Hepatocyte (in vitro differentiated cells): ENCODE measurements at regions not wholly inside any gene's neighbourhood (a gene's known extent, or its start where the extent isn't known, plus 50 kb on each side); places are given as distances from the start of the nearest gene placed in this dataset.

Experiments used
- EZH2 ChIP-seq: fragments of 200-600 bp; sonication (generic); IDR thresholded peaks from 2 replicates; pipeline ENCODE4 v1.6.1; 2016; ENCODE audit warnings: antibody characterized with exemption, mild to moderate bottlenecking, borderline replicate concordance
- TF ChIP-seq, protein P1 (sequence below): fragments of 200-600 bp; sonication (generic); IDR thresholded peaks from 2 replicates; pipeline ENCODE4 v1.5.1; 2016; ENCODE audit warnings: antibody characterized with exemption, mild to moderate bottlenecking; ENCODE audit not compliant: poor library complexity

DNA sequence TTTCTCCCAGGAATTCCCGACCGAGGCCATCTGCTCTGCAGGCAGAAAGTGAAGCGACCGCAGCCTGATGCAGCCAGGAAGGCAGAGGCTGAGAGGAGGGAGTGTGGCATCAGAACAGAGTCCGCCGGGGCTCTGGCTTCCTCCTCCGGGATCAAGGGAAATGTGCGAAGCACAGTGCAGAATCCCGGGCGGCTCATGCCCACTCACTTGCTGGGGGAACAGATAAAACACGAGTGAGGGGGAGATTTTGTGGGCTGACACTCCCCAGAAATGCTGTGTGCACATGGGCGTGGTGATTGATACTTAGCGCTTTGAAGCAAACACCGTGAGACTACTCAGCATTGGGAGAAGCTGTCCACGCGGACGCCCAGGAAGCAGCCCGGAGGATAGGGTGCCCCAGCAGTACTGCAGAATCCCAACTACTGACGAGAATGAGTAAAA lies 75.3 kb upstream of the POMP start:
- TF ChIP-seq, protein P1, sequence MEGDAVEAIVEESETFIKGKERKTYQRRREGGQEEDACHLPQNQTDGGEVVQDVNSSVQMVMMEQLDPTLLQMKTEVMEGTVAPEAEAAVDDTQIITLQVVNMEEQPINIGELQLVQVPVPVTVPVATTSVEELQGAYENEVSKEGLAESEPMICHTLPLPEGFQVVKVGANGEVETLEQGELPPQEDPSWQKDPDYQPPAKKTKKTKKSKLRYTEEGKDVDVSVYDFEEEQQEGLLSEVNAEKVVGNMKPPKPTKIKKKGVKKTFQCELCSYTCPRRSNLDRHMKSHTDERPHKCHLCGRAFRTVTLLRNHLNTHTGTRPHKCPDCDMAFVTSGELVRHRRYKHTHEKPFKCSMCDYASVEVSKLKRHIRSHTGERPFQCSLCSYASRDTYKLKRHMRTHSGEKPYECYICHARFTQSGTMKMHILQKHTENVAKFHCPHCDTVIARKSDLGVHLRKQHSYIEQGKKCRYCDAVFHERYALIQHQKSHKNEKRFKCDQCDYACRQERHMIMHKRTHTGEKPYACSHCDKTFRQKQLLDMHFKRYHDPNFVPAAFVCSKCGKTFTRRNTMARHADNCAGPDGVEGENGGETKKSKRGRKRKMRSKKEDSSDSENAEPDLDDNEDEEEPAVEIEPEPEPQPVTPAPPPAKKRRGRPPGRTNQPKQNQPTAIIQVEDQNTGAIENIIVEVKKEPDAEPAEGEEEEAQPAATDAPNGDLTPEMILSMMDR, result no peak
- TF ChIP-seq EZH2, result no peak
